ENCODE measurements at regions not wholly inside any gene's neighbourhood (a gene's known extent, or its start where the extent isn't known, plus 50 kb on each side); places are given as distances from the start of the nearest gene placed in this dataset.

- no peak overlapping the region for H3K9ac ChIP-seq
- no peaks in the 10 kb centered on the region for H4K20me1 ChIP-seq (ENCODE audit: low read depth)
- no peaks in the 10 kb centered on the region for H3K27me3 ChIP-seq
- no peak overlapping the region for H3K4me3 ChIP-seq
- H3K27ac Mint-ChIP-seq: no peak overlapping the region
- H3K27me3 Mint-ChIP-seq (ENCODE audit: insufficient read depth, low read depth): peaks cover 4% of the 10 kb centered on the region
- H3K9me3 ChIP-seq (ENCODE audit: low read depth): no peaks in the 10 kb centered on the region
- no peaks in the 10 kb centered on the region for H3K36me3 Mint-ChIP-seq
- H3K79me2 ChIP-seq (ENCODE audit: low read depth): no peaks in the 10 kb centered on the region
- H3K4me2 ChIP-seq: no peak overlapping the region
- no peak overlapping the region for H3K4me3 Mint-ChIP-seq
- TF ChIP-seq CTCF (IDR thresholded peaks at IDR 0.05) (no peak), EZH2phosphoT487 (IDR thresholded peaks at IDR 0.05) (no peak), EZH2 (IDR thresholded peaks at IDR 0.05) (no peak)
- no peak overlapping the region for H2AFZ ChIP-seq (replicated peaks)
- H3K27ac ChIP-seq: no peak overlapping the region
- H3F3A ChIP-seq (ENCODE audit: low read depth): no peaks in the 10 kb centered on the region
- no peaks in the 10 kb centered on the region for H3K9me3 Mint-ChIP-seq
- DNase-seq (ENCODE audit: low spot score): no peak
- no peaks in the 10 kb centered on the region for H3K4me1 ChIP-seq
- no peaks in the 10 kb centered on the region for H3K36me3 ChIP-seq
- peaks cover 13% of the 10 kb centered on the region for H3K4me1 Mint-ChIP-seq
These were observed 123.7 kb upstream of the USP15 start for GRCh38 chr12:62136496-62136895.

GRCh38 chr12:62138527-62138926 is 121.7 kb upstream of the USP15 start:
- Mint-ChIP-seq H3K27ac (no peak overlapping the region), H3K9me3 (no peaks in the 10 kb centered on the region), H3K36me3 (no peaks in the 10 kb centered on the region), H3K4me3 (no peak overlapping the region), H3K27me3 (ENCODE audit: insufficient read depth, low read depth) (peaks cover 4% of the 10 kb centered on the region), H3K4me1 (peaks cover 13% of the 10 kb centered on the region)
- H3F3A ChIP-seq (ENCODE audit: low read depth): no peaks in the 10 kb centered on the region
- H3K27ac ChIP-seq: no peak overlapping the region
- no peak overlapping the region for H2AFZ ChIP-seq (replicated peaks)
- no peaks in the 10 kb centered on the region for H3K36me3 ChIP-seq
- no peaks in the 10 kb centered on the region for H3K79me2 ChIP-seq (ENCODE audit: low read depth)
- H3K4me3 ChIP-seq: no peak overlapping the region
- H3K4me1 ChIP-seq: no peaks in the 10 kb centered on the region
- no peaks in the 10 kb centered on the region for H3K27me3 ChIP-seq
- no peaks in the 10 kb centered on the region for H4K20me1 ChIP-seq (ENCODE audit: low read depth)
- DNase-seq (ENCODE audit: low spot score): no peak
- no peak overlapping the region for H3K4me2 ChIP-seq
- H3K9ac ChIP-seq: no peak overlapping the region
- no peaks in the 10 kb centered on the region for H3K9me3 ChIP-seq (ENCODE audit: low read depth)
- no peak for TF ChIP-seq EZH2 (IDR thresholded peaks at IDR 0.05)
- TF ChIP-seq CTCF (IDR thresholded peaks at IDR 0.05): no peak
- no peak for TF ChIP-seq EZH2phosphoT487 (IDR thresholded peaks at IDR 0.05)

DNA sequence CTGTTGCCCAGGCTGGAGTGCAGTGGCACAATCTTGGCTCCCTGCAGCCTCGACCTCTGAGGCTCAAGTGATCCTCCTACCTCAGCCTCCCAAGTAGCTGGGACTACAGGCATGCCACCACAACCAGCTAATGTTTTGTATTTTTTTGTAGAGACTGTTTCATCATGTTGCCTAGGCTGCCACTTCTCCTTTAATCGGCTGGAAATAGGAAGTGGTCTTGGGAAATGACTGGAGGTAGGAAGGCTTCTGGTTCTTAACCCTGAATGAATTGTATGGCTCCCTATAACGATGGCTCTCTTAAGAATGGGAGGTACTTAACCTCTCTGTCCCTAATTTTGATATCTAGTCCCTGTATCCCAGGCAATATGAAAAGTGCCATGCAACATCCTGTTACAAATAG is 113.9 kb upstream of the USP15 start:
- no peaks in the 10 kb centered on the region for H3K79me2 ChIP-seq (ENCODE audit: low read depth)
- no peaks in the 10 kb centered on the region for H3K9me3 ChIP-seq (ENCODE audit: low read depth)
- H3K27me3 ChIP-seq: no peaks in the 10 kb centered on the region
- H3K4me3 Mint-ChIP-seq: no peak overlapping the region
- H3K4me1 ChIP-seq: no peaks in the 10 kb centered on the region
- no peaks in the 10 kb centered on the region for H4K20me1 ChIP-seq (ENCODE audit: low read depth)
- TF ChIP-seq CTCF (IDR thresholded peaks at IDR 0.05) (no peak), EZH2phosphoT487 (IDR thresholded peaks at IDR 0.05) (no peak), EZH2 (IDR thresholded peaks at IDR 0.05) (no peak)
- no peak overlapping the region for H3K9ac ChIP-seq
- no peak overlapping the region for H3K4me3 ChIP-seq
- H2AFZ ChIP-seq (replicated peaks): no peak overlapping the region
- H3F3A ChIP-seq (ENCODE audit: low read depth): no peaks in the 10 kb centered on the region
- H3K9me3 Mint-ChIP-seq: no peaks in the 10 kb centered on the region
- H3K27ac ChIP-seq: no peak overlapping the region
- H3K36me3 ChIP-seq: no peaks in the 10 kb centered on the region
- H3K4me1 Mint-ChIP-seq: no peaks in the 10 kb centered on the region
- no peak for DNase-seq (ENCODE audit: low spot score)
- no peak overlapping the region for H3K4me2 ChIP-seq
- no peak overlapping the region for H3K27ac Mint-ChIP-seq
- H3K27me3 Mint-ChIP-seq (ENCODE audit: insufficient read depth, low read depth): peaks cover 3% of the 10 kb centered on the region
- no peaks in the 10 kb centered on the region for H3K36me3 Mint-ChIP-seq

- Mint-ChIP-seq H3K27me3 (ENCODE audit: insufficient read depth, low read depth) (no peaks in the 10 kb centered on the region), H3K4me1 (no peaks in the 10 kb centered on the region), H3K36me3 (no peaks in the 10 kb centered on the region), H3K27ac (no peak overlapping the region), H3K4me3 (no peak overlapping the region), H3K9me3 (no peaks in the 10 kb centered on the region)
- Histone ChIP-seq H3K27ac (no peak overlapping the region), H3K4me2 (no peak overlapping the region), H3F3A (ENCODE audit: low read depth) (no peaks in the 10 kb centered on the region), H3K4me3 (no peak overlapping the region), H3K36me3 (no peaks in the 10 kb centered on the region), H4K20me1 (ENCODE audit: low read depth) (no peaks in the 10 kb centered on the region), H3K27me3 (no peaks in the 10 kb centered on the region), H3K4me1 (no peaks in the 10 kb centered on the region), H2AFZ (replicated peaks) (no peak overlapping the region), H3K9ac (no peak overlapping the region), H3K79me2 (ENCODE audit: low read depth) (no peaks in the 10 kb centered on the region), H3K9me3 (ENCODE audit: low read depth) (no peaks in the 10 kb centered on the region)
- no peak for DNase-seq (ENCODE audit: low spot score)
- TF ChIP-seq CTCF (IDR thresholded peaks at IDR 0.05) (no peak), EZH2 (IDR thresholded peaks at IDR 0.05) (no peak), EZH2phosphoT487 (IDR thresholded peaks at IDR 0.05) (no peak)
These were observed 102.2 kb upstream of the USP15 start for GRCh38 chr12:62158013-62158412.
